Activated naive CD8-positive, alpha-beta T cell treated with anti-CD3 and anti-CD28 coated beads, Interleukin-2, amount 50 U/mL, for 16 hours (primary cell): ENCODE measurements at regions not wholly inside any gene's neighbourhood (a gene's known extent, or its start where the extent isn't known, plus 50 kb on each side); places are given as distances from the start of the nearest gene placed in this dataset.

Experiments used
- DNase-seq: peaks from one replicate; pipeline ENCODE4 v3.0.0-alpha.2; 2020; ENCODE audit warnings: low read depth, low spot score

GRCh38 chr10:129272866-129273650 lies 194.0 kb upstream of the MGMT start:
- no peak for DNase-seq

GRCh38 chr10:129273860-129274259 lies 193.2 kb upstream of the MGMT start:
- DNase-seq: no peak

DNA sequence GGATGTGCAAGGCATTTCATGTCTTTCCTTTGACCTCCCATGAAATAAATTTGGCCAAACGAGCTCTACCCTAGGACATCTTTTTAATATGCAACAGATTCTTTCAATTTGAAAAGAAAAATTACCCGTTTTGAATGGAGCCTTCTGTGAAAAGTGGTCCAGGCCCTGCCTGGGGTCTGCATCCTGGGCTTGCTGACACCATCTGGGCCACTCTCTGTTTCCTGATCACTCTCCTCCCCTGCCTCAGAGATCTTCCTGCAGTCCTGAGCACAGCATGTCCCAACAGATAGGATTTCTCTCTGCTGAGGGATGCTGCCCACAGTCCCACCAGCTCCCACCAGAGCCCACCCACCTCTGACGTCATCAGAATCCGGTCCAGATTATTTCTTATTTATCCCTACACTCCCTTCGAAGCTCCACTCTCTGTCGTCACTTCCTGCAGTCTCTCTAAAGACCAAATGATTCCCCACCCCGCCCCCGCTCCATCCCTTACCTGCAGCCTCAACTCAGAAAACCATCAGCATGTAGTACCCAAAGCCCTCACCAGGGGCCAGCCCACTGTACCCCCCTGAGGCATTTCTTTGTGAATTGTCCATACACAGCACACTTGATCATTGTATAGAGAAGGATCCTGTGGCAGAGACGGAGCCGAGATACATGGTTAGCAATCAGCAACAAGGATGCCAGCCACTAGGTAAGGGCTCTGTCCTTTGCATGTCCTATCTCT lies 192.1 kb upstream of the MGMT start:
- DNase-seq: no peak

DNA sequence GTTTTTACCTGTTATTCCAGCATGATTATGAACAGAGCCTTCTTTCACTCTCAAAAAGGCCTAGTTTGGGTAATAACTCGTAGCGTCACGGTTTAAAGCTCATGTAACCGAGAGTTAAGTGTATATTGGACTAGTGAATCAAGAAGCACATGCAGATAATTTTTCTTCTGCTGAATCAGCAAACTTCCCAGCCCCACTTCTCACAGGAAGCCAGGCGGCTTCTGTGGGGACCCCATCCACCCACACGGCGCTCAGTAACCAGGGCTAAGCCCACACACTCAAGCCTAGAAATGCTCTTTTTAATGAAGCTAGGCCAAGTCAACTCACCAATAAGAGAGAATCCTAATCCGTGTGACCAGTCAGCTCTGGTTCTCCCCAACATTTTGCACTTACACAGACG lies 191.2 kb upstream of the MGMT start:
- no peak for DNase-seq

DNA sequence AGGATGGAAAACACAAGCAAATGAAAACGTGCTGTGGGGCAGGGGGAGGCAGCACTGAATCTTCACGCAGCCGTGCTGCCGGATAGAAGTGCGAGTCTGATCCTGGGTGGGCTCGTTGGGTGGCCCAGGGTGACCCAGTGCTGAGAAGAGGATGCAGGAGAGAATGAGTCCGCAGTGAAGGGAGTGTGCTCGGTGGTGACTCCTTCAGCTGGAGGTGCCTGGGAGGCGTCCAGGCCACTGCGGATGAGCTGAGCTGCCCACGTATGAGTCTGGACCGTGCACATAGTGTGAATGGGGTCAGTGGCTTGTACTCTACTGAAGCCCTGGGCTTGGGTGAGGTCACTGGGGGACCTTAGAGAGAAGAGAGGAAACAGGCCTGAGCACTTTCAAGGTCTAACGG lies 190.0 kb upstream of the MGMT start:
- no peak for DNase-seq

GRCh38 chr10:129277841-129278240 lies 189.2 kb upstream of the MGMT start:
- no peak for DNase-seq

GRCh38 chr10:129278686-129279085 lies 188.4 kb upstream of the MGMT start:
- no peak for DNase-seq

GRCh38 chr10:129279446-129280154 lies 187.4 kb upstream of the MGMT start:
- DNase-seq: no peak

DNA sequence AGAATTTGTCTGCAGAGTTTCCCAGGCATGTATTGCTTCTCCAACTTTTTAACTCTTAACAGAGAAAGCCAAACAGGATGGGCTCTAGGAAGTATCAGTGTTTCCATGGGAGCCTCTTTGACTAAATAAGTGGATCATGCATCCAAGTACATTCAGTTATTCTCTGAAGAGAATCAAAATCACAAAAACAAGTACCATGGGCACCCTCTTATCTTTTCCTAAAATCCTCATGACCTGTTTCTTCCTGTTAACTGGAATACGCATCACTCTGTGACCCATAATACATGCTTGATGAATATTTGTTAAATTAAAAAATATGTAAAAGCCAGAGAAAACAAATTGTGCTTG lies 186.9 kb upstream of the MGMT start:
- no peak for DNase-seq

- no peak for DNase-seq
These were observed 186.0 kb upstream of the MGMT start for GRCh38 chr10:129280908-129281586.

DNA sequence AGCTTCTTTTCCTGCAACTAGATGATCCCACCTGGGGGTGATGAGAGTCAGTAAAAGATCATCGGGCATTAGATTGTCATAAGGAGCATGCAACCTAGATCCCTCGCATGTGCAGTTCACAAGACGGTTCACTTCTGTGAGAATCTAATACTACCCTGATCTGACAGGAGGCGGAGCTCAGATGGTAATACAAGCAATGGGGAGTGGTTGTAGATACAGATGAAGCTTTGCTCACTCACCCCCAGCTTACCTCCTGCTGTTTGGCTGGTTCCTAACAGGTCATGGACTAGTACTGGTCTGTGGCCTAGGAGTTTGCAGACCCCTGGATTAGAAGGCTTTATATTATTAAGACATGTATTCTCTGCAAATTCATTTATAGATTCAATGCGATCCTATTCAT lies 181.6 kb upstream of the MGMT start:
- no peak for DNase-seq

DNA sequence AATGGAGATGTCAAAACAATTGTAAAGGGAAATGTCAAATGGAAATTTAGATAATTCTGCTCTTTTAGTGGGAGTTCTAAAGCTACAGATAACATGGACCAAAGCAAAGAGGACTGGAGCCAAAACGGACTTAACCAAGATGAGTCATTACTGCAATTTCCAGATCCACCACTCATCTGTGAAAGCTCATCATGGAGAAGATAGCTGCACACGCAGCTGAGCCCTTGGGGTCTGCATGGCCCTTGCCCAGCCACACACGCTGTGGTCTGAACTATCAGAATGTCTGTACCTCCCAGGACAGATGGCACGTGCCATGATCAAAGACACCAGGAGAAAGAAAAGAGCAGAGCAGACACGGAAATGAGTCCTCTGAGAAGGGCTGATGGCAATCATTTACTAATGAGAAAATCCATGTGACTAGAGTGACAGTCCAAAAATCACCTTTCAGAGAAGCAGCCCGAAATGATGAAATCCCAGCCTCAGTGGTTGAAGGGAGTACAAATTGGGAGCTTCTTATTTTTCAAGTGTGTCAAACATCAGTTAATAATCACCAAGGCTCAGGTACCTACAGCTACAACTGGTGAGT lies 177.9 kb upstream of the MGMT start:
- no peak for DNase-seq

GRCh38 chr10:129293991-129294700 lies 172.9 kb upstream of the MGMT start:
- DNase-seq: no peak

GRCh38 chr10:129294944-129295343 lies 172.1 kb upstream of the MGMT start:
- DNase-seq: no peak

- DNase-seq: no peak
These were observed 162.0 kb upstream of the MGMT start for GRCh38 chr10:129305046-129305445.

- no peak for DNase-seq
These were observed 159.9 kb upstream of the MGMT start for GRCh38 chr10:129307141-129307540.

- DNase-seq: no peak
These were observed 158.0 kb upstream of the MGMT start for GRCh38 chr10:129308953-129309564.

DNA sequence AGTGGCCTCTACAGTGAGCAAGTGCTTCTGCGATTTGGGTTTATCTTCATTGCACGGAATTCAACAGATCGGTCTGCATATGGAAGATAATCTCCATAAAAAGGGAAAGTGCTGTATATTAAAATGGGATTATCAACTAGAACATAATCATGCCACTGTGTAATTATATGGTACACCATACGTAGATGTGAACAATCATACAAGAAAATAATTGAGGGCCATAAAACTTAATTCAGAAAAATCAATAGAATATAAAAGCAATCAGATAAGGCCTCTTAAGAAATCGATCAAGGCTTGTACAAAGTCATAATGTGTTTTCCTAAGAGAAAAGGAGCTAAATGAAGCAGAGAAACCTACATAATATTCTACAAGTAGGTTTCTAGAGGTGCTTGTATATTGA lies 157.5 kb upstream of the MGMT start:
- DNase-seq: no peak

DNA sequence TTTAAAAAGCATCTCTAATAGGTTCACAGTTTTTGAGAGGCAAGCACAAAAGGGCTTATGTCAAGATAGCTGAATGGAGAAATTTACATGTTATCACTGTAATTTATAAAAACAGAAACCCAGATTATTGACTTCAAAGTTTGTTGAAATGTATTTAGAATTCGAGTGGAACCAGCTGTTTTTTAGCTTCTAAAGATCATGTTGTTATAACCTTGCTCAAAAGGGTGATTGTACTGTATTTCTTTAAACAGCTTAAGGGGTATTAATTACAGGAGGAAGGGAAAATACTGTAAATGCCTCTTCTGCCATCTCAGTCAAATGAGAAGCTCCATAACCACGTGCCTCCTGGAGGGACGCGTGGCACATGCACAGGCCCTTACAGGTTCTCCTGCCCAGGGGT lies 156.2 kb upstream of the MGMT start:
- DNase-seq: no peak

- no peak for DNase-seq
These were observed 147.1 kb upstream of the MGMT start for GRCh38 chr10:129319934-129320333.

GRCh38 chr10:129320340-129320739 lies 146.7 kb upstream of the MGMT start:
- no peak for DNase-seq
